ENCODE measurements at regions not wholly inside any gene's neighbourhood (a gene's known extent, or its start where the extent isn't known, plus 50 kb on each side); places are given as distances from the start of the nearest gene placed in this dataset.
"Not testable (repeated sequence)": the region's sequence is repeated elsewhere in the genome, so short reads cannot be mapped to it uniquely, and the experiment has no call there.

GRCh38 chr6:48613231-48613949 lies 502.4 kb upstream of the PTCHD4 start:
- CTCF ChIA-PET, result no interaction called here
- POLR2A ChIA-PET (ENCODE audit: low non-redundant PET), result no interaction called here

GRCh38 chr6:48611332-48611731 lies 500.3 kb upstream of the PTCHD4 start:
- ChIA-PET CTCF (no interaction called here), POLR2A (ENCODE audit: low non-redundant PET) (no interaction called here)
- no peak overlapping the region for H3K27ac ChIP-seq
- no peak for DNase-seq (ENCODE audit: low spot score)
- no peak for TF ChIP-seq CTCF (conservative IDR thresholded peaks at IDR 0.05; ENCODE audit: low read depth)

More at GRCh38 chr6:48613231-48613949, 502.4 kb upstream of the PTCHD4 start:
- no peak overlapping the region for H3K27ac ChIP-seq
- TF ChIP-seq CTCF (conservative IDR thresholded peaks at IDR 0.05; ENCODE audit: low read depth), result no peak
- no peak for DNase-seq (ENCODE audit: low spot score)

- no peak overlapping the region for H3K27ac ChIP-seq
- no peak for DNase-seq (ENCODE audit: low spot score)
- TF ChIP-seq CTCF (conservative IDR thresholded peaks at IDR 0.05; ENCODE audit: low read depth), result no peak
- ChIA-PET POLR2A (ENCODE audit: low non-redundant PET) (no interaction called here), CTCF (no interaction called here)
Observed at GRCh38 chr6:48610846-48611245, 499.8 kb upstream of the PTCHD4 start.

- no peak overlapping the region for H3K27ac ChIP-seq
- TF ChIP-seq CTCF (conservative IDR thresholded peaks at IDR 0.05; ENCODE audit: low read depth), result no peak
- ChIA-PET POLR2A (ENCODE audit: low non-redundant PET) (no interaction called here), CTCF (no interaction called here)
- DNase-seq (ENCODE audit: low spot score), result no peak
Observed at GRCh38 chr6:48606618-48607017, 495.6 kb upstream of the PTCHD4 start.

- no peak for DNase-seq (ENCODE audit: low spot score)
- H3K27ac ChIP-seq, result no peak overlapping the region
- TF ChIP-seq CTCF (conservative IDR thresholded peaks at IDR 0.05; ENCODE audit: low read depth), result no peak
- ChIA-PET CTCF (no interaction called here), POLR2A (ENCODE audit: low non-redundant PET) (no interaction called here)
Observed at GRCh38 chr6:48597951-48598350, 487.0 kb upstream of the PTCHD4 start.

- ChIA-PET POLR2A (ENCODE audit: low non-redundant PET) (no interaction called here), CTCF (no interaction called here)
- no peak overlapping the region for H3K27ac ChIP-seq
- TF ChIP-seq CTCF (conservative IDR thresholded peaks at IDR 0.05; ENCODE audit: low read depth), result no peak
- no peak for DNase-seq (ENCODE audit: low spot score)
Observed at GRCh38 chr6:48596830-48597229, 485.8 kb upstream of the PTCHD4 start.

GRCh38 chr6:48591158-48591557 lies 480.2 kb upstream of the PTCHD4 start:
- CTCF ChIA-PET; DNase-seq (ENCODE audit: low spot score); H3K27ac ChIP-seq; POLR2A ChIA-PET (ENCODE audit: low non-redundant PET): not testable (repeated sequence)

Measured in RWPE1 (cell line).